ENCODE measurements at regions not wholly inside any gene's neighbourhood (a gene's known extent, or its start where the extent isn't known, plus 50 kb on each side); places are given as distances from the start of the nearest gene placed in this dataset.

GRCh38 chr4:35063031-35063570, 1181.2 kb downstream of the ARAP2 start:
- DNase-seq: no peak
- in situ Hi-C loops (cut with HindIII; ENCODE audit: low pct_ligation_motif_present, low pct_unique_long_range_greater_than_20kb, low sequenced_read_pairs): no loop called here

- DNase-seq: no peak
- in situ Hi-C loops (cut with HindIII; ENCODE audit: low pct_ligation_motif_present, low pct_unique_long_range_greater_than_20kb, low sequenced_read_pairs): no loop called here
Observed at GRCh38 chr4:35066406-35066805, 1177.9 kb downstream of the ARAP2 start.

GRCh38 chr4:35080799-35081198, 1163.5 kb downstream of the ARAP2 start:
- no peak for DNase-seq
- in situ Hi-C loops (cut with HindIII; ENCODE audit: low pct_ligation_motif_present, low pct_unique_long_range_greater_than_20kb, low sequenced_read_pairs): no loop called here

- in situ Hi-C loops (cut with HindIII; ENCODE audit: low pct_ligation_motif_present, low pct_unique_long_range_greater_than_20kb, low sequenced_read_pairs): no loop called here
- no peak for DNase-seq
Observed at GRCh38 chr4:35087218-35087617, 1157.1 kb downstream of the ARAP2 start.

GRCh38 chr4:35100932-35101331, 1143.4 kb downstream of the ARAP2 start:
- no peak for DNase-seq
- in situ Hi-C loops (cut with HindIII; ENCODE audit: low pct_ligation_motif_present, low pct_unique_long_range_greater_than_20kb, low sequenced_read_pairs): no loop called here

GRCh38 chr4:35102066-35102465, 1142.2 kb downstream of the ARAP2 start:
- in situ Hi-C loops (cut with HindIII; ENCODE audit: low pct_ligation_motif_present, low pct_unique_long_range_greater_than_20kb, low sequenced_read_pairs): no loop called here
- no peak for DNase-seq

- in situ Hi-C loops (cut with HindIII; ENCODE audit: low pct_ligation_motif_present, low pct_unique_long_range_greater_than_20kb, low sequenced_read_pairs): no loop called here
- no peak for DNase-seq
Observed at GRCh38 chr4:35105486-35105885, 1138.8 kb downstream of the ARAP2 start.

GRCh38 chr4:35106091-35106734, 1138.1 kb downstream of the ARAP2 start:
- in situ Hi-C loops (cut with HindIII; ENCODE audit: low pct_ligation_motif_present, low pct_unique_long_range_greater_than_20kb, low sequenced_read_pairs): no loop called here
- no peak for DNase-seq

GRCh38 chr4:35124106-35124505, 1120.2 kb downstream of the ARAP2 start:
- in situ Hi-C loops (cut with HindIII; ENCODE audit: low pct_ligation_motif_present, low pct_unique_long_range_greater_than_20kb, low sequenced_read_pairs): no loop called here
- peak; percentile 18 for DNase-seq

GRCh38 chr4:35125995-35126712, 1118.2 kb downstream of the ARAP2 start:
- no peak for DNase-seq
- in situ Hi-C loops (cut with HindIII; ENCODE audit: low pct_ligation_motif_present, low pct_unique_long_range_greater_than_20kb, low sequenced_read_pairs): no loop called here

- no peak for DNase-seq
- in situ Hi-C loops (cut with HindIII; ENCODE audit: low pct_ligation_motif_present, low pct_unique_long_range_greater_than_20kb, low sequenced_read_pairs): no loop called here
Observed at GRCh38 chr4:35138449-35138848, 1105.9 kb downstream of the ARAP2 start.

- DNase-seq: no peak
- in situ Hi-C loops (cut with HindIII; ENCODE audit: low pct_ligation_motif_present, low pct_unique_long_range_greater_than_20kb, low sequenced_read_pairs): no loop called here
Observed at GRCh38 chr4:35147761-35148160, 1096.6 kb downstream of the ARAP2 start.

- in situ Hi-C loops (cut with HindIII; ENCODE audit: low pct_ligation_motif_present, low pct_unique_long_range_greater_than_20kb, low sequenced_read_pairs): no loop called here
- DNase-seq: peak; percentile 63
Observed at GRCh38 chr4:35151816-35152572, 1092.3 kb downstream of the ARAP2 start.

GRCh38 chr4:35163168-35163567, 1081.1 kb downstream of the ARAP2 start:
- in situ Hi-C loops (cut with HindIII; ENCODE audit: low pct_ligation_motif_present, low pct_unique_long_range_greater_than_20kb, low sequenced_read_pairs): no loop called here
- DNase-seq: no peak

- DNase-seq: no peak
- in situ Hi-C loops (cut with HindIII; ENCODE audit: low pct_ligation_motif_present, low pct_unique_long_range_greater_than_20kb, low sequenced_read_pairs): no loop called here
Observed at GRCh38 chr4:35164063-35164462, 1080.3 kb downstream of the ARAP2 start.

GRCh38 chr4:35166466-35166865, 1077.8 kb downstream of the ARAP2 start:
- in situ Hi-C loops (cut with HindIII; ENCODE audit: low pct_ligation_motif_present, low pct_unique_long_range_greater_than_20kb, low sequenced_read_pairs): no loop called here

GRCh38 chr4:35167385-35167784, 1076.9 kb downstream of the ARAP2 start:
- DNase-seq: no peak
- in situ Hi-C loops (cut with HindIII; ENCODE audit: low pct_ligation_motif_present, low pct_unique_long_range_greater_than_20kb, low sequenced_read_pairs): no loop called here

More at GRCh38 chr4:35166466-35166865, 1077.8 kb downstream of the ARAP2 start:
- no peak for DNase-seq

- no peak for DNase-seq
- in situ Hi-C loops (cut with HindIII; ENCODE audit: low pct_ligation_motif_present, low pct_unique_long_range_greater_than_20kb, low sequenced_read_pairs): no loop called here
Observed at GRCh38 chr4:35175487-35175886, 1068.8 kb downstream of the ARAP2 start.

- DNase-seq: no peak
- in situ Hi-C loops (cut with HindIII; ENCODE audit: low pct_ligation_motif_present, low pct_unique_long_range_greater_than_20kb, low sequenced_read_pairs): no loop called here
Observed at GRCh38 chr4:35175894-35176293, 1068.4 kb downstream of the ARAP2 start.
